Embryonic facial prominence (tissue), 1 donor: ENCODE measurements at regions not wholly inside any gene's neighbourhood (a gene's known extent, or its start where the extent isn't known, plus 50 kb on each side); places are given as distances from the start of the nearest gene placed in this dataset.

Source experiments
- DNase-seq: peaks from one replicate; pipeline ENCODE4 v3.0.0-alpha.2; 2016; ENCODE audit errors: extremely low spot score

DNA sequence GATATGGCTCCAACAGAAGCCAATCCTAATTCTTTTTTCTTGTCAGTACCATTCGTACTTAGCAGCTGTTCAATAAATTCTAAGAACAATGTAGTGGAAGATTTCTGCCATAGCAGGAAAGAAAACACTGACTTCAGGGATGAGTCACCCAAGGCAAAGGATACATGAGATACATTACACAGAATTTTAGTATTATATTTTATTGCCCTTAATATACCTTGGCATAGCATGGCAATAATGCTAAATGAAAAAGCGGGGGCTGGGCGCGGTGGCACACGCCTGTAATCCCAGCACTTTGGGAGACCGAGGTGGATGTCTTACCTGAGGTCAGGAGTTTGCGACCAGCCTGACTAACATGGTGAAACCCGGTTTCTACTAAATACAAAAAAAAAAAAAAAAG is 619.1 kb upstream of the DAB2 start:
- no peak for DNase-seq

DNA sequence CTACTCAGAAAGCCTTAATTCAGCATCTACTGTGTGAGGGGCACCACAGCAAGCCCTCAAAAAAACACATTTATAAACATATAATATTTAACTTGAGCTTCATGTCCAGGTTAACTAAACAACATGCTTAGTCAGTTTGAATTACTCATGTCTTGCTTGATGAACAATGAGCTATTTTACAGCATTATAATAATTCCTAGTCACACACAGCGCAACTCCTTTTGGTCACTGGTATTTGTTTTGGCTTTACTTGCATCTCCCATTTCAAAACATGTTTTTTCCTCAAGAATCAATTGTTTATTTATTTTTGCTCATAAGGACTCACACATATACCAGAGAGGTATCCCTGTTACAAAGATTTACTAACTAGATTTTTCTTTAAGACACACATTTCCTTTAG is 616.7 kb upstream of the DAB2 start:
- no peak for DNase-seq

DNA sequence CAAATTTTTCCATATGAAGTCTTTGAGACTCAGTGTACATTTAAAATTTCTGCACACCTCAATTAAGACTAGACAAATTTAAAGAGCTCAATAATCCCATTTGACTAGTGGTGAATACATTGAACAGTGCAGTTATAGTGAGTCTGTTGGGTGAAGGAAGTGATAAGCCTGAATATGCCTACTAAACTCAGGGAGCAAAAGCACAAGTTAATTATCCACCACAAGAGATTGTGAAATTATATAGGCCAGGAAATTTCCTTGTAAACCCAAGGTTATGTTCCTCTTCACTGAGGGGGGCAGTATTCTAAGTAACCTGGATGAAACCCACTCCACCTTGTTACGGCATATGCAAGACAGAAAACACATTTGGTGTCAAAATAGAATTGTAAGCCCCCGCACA is 612.9 kb upstream of the DAB2 start:
- no peak for DNase-seq

GRCh38 chr5:40034441-40034840 is 609.7 kb upstream of the DAB2 start:
- no peak for DNase-seq

GRCh38 chr5:40033411-40033810 is 608.6 kb upstream of the DAB2 start:
- DNase-seq: no peak

DNA sequence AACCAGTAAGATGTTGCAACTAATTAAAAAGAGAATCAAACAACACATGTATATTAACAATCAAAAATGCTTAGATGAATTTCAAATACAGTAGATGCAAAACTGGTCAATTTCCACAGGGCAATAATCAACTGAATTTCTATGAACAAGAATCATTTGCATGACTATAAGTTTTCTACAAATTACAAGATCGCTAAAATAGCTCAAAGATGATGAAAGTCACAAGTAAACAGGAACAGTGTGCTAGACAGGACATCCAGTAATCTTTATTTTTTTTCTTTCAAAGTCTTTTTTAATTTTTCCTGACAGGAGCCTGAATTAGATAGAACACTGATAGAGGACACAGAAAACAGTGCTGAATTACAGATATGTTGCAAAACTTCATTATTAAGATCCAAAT is 608.2 kb upstream of the DAB2 start:
- DNase-seq: no peak

GRCh38 chr5:40030661-40031060 is 605.9 kb upstream of the DAB2 start:
- DNase-seq: no peak

- DNase-seq: no peak
Observed at GRCh38 chr5:40029711-40030495, 605.1 kb upstream of the DAB2 start.

DNA sequence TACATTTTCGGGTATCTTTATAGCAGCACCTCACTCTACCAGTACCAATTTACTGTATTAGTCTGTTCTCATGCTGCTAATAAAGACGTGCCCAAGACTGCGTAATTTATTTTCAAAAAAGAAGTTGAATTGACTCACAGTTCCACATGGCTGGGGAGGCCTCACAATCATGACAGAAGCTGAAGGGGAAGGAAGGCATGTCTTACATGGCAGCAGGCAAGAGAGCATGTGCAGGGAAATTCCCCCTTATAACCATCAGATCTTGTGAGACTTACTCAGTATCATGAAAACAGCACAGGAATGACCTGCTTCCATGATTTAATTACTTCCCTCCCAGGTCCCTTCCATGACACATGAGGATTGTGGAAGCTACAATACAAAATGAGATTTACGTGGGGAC is 602.6 kb upstream of the DAB2 start:
- DNase-seq: no peak

GRCh38 chr5:40025586-40025985 is 600.8 kb upstream of the DAB2 start:
- DNase-seq: no peak

DNA sequence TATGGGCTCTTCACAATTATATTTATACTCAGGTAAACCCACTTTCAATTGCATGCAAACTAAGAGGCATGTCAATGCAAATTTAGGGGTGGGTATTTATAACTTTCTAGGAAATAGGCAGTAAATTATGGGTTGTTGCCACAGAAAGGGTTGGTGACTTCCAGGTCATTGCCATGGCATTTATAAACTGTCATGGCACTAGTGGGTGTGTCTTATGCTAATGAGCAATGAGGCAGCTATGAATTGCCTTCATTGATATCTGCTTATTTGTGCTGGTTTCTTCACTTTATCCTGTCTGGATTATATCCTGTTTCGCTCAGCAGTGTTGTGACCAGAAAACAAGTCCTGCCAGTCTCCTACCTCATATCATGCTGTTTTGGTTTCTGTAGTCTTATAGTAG is 597.3 kb upstream of the DAB2 start:
- no peak for DNase-seq

- DNase-seq: no peak
Observed at GRCh38 chr5:40021007-40021406, 596.2 kb upstream of the DAB2 start.

DNA sequence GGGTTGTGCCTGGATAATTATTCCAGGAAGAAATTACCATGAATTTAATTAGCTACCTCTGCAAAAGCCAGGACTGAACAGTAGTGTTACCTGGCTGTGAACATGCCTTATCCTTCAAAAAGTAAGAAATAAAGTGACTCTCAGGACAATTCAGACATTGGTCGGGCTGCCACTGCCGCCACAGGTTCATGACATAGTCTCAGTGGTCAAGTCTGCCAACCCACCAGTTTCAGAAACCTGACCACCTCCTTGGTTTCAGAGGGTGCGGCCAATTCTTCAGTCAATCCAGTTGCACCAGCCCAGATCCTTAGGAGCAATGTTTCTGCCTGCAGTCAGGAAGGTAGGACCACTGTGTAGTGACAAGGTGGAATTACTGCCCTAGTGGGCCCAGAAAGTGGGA is 593.1 kb upstream of the DAB2 start:
- no peak for DNase-seq

- no peak for DNase-seq
Observed at GRCh38 chr5:40017135-40017534, 592.4 kb upstream of the DAB2 start.

DNA sequence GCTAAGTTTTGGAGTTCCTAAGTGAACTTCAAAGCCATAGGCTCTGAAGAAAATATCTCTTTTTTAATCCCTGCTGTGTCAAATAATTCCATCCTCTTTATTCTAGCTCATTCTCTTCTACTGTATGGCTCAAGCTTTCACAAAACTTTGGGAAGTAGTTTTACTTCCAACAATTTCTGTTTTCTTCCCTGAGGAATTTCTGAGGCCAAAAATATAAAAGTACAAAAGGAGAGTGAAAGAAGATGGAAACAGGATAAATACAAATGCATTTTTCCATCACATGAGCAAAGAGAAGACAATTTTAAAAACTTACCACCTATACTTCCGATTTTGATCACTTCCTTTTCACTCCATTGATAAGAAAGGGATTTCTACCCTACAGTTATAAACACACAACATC is 585.7 kb upstream of the DAB2 start:
- DNase-seq: no peak

DNA sequence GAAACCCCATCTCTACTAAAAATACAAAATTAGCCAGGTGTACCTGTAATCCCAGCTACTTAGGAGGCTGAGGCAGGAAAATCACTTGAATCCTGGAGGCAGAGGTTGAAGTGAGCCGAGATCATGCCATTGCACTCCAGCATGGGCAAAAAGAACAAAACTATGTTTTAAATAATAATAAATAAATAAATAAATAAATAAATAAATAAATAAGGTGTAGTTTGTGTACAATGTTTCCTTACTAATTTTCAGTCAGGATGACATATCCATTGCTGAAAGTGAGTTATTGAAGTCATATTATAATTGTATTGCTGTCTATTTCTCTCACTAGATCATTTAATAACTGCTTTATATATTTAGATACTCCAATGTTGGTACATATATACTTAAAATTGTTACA is 581.5 kb upstream of the DAB2 start:
- no peak for DNase-seq

DNA sequence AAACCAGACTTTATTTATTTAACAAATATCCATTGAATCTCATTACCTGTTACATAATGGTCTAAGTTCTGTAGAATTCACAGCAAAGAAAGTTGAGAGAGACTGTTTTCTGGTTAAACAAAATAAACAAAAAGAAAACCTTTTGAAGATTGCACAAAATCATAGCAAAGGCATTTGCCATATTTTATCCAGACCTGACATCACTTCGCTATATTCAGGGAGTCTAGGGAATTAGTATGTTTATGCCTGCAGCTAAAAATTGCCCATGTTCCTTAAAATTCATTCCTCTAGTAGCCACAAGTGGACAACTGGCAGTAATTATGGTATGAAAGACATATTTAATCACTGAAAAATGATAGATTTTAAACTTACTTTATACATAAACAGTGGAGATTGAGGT is 577.0 kb upstream of the DAB2 start:
- no peak for DNase-seq

DNA sequence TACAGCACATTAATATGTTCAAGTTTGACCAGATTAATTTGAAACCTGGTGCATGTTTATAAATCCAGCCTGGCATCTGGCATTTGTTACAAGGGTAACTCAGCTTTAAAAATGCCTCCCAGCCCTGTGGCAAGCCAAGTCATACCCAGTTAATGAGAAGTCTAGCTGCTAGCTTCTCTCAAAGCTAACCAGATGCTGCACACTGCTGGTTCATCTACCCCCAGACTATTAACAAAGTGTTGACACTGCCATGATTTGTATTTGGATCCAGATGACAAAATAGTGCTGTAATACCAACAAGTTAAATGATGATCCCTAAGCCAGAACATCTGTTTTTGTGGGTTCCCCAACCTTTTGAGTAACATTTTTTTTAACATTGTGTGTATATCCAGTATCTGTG is 573.7 kb upstream of the DAB2 start:
- DNase-seq: peak; percentile 36

DNA sequence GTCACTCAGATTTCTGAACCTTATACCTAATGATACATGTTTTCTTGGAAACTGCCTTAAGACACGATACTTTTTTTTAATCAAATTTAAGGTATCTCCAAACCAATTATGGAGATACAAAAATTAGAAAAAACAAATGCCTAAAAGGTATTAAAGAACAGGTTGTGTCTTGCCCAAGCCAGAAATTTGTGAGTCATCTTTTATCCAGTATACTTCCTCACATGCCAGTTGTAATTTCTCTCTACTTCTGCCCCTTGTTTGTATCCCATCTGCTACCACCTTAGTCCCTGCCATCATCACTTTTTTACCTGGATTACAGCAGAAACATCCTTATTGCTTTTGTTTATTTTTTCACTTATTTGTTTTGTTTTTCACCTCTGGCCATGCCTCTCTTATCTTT is 571.2 kb upstream of the DAB2 start:
- DNase-seq: no peak

DNA sequence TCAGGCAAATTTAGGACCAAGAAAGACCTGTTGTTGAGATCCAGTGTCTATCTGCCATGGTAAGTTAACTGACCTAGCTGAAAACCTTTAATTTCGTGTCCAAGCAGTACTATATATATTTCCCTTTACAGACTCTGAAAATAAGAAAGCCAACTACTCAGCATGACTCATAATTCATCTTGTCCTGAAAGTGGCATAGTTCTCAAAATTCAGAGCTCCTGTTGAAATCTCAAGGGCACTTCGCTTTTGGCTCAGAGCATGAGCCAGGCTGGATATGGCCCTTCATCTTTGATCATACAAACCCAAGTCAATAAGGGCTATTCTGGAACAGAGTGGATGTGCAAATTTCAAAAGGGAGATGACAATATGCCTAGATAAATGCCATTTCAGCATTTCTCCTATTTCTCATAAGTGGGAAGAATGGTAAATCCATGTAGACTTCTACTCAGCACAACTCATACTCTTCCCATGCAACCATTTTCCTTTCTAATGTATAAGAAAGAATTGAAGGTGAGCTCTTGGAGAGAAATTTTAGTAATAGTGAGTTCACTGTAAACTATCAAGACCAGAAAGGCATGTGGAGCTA is 567.9 kb upstream of the DAB2 start:
- no peak for DNase-seq

- no peak for DNase-seq
Observed at GRCh38 chr5:39986614-39987013, 561.8 kb upstream of the DAB2 start.

DNA sequence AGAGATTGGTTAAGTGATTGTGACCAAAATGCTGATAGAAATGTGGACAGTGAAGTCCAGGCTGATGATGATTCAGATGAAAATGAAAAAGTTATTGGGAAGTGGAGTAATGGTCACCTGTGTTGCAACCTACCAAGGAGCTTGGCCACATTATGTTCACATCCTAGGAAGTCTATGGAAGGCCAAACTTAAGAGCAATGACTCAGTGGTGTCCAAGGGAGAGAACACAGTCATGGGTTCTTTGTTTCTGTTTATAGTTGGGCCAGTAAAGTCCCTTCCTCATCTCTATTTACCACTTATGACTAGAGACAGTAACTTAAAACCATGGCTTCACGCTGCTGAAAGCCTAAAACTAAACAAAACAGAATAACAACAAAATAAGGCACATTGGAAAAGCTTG is 555.3 kb upstream of the DAB2 start:
- no peak for DNase-seq

- DNase-seq: no peak
Observed at GRCh38 chr5:39977066-39977655, 552.4 kb upstream of the DAB2 start.
